HG03565 (cell line): ENCODE measurements at regions not wholly inside any gene's neighbourhood (a gene's known extent, or its start where the extent isn't known, plus 50 kb on each side); places are given as distances from the start of the nearest gene placed in this dataset.

Source experiments
- ATAC-seq: cut with Tn5 transposase; IDR thresholded peaks from one replicate; pipeline ENCODE4 v1.9.1; 2021; ENCODE audit warnings: mild to moderate bottlenecking, moderate library complexity; ENCODE audit not compliant: unreplicated experiment

GRCh38 chr13:67330149-67330548, 100.0 kb upstream of the PCDH9 start:
- ATAC-seq = no peak

- no peak for ATAC-seq
Measured at GRCh38 chr13:67328895-67329294, 98.8 kb upstream of the PCDH9 start.

GRCh38 chr13:67318860-67319259, 88.7 kb upstream of the PCDH9 start:
- ATAC-seq = no peak

GRCh38 chr13:67318398-67318797, 88.3 kb upstream of the PCDH9 start:
- no peak for ATAC-seq

GRCh38 chr13:67314405-67314804, 84.3 kb upstream of the PCDH9 start:
- ATAC-seq = no peak

- ATAC-seq = peak; percentile 63
Measured at GRCh38 chr13:67308004-67308772, 78.1 kb upstream of the PCDH9 start.

- no peak for ATAC-seq
Measured at GRCh38 chr13:67306742-67307141, 76.6 kb upstream of the PCDH9 start.

- no peak for ATAC-seq
Measured at GRCh38 chr13:67303661-67304333, 73.7 kb upstream of the PCDH9 start.

- no peak for ATAC-seq
Measured at GRCh38 chr13:67299751-67300150, 69.6 kb upstream of the PCDH9 start.

- ATAC-seq = no peak
Measured at GRCh38 chr13:67299072-67299635, 69.0 kb upstream of the PCDH9 start.

- ATAC-seq = no peak
Measured at GRCh38 chr13:67298297-67298696, 68.2 kb upstream of the PCDH9 start.

GRCh38 chr13:67296511-67296910, 66.4 kb upstream of the PCDH9 start:
- no peak for ATAC-seq

- ATAC-seq = no peak
Measured at GRCh38 chr13:67292886-67293285, 62.8 kb upstream of the PCDH9 start.

GRCh38 chr13:67285611-67286010, 55.5 kb upstream of the PCDH9 start:
- no peak for ATAC-seq

- no peak for ATAC-seq
Measured at GRCh38 chr13:67283637-67284036, 53.5 kb upstream of the PCDH9 start.

GRCh38 chr13:67281466-67281865, 51.3 kb upstream of the PCDH9 start:
- ATAC-seq = no peak
